GM12878 (cell line): ENCODE measurements at regions not wholly inside any gene's neighbourhood (a gene's known extent, or its start where the extent isn't known, plus 50 kb on each side); places are given as distances from the start of the nearest gene placed in this dataset.

Experiments used
- ATAC-seq: fragments of 200-7000 bp; cut with Tn5 transposase; 3 replicates; pipeline ENCODE4 v1.9.1; 2020; ENCODE audit warnings: mild to moderate bottlenecking, moderate library complexity
- BruUV-seq: library from RNA; stranded (reverse); fragments of 400-500 nt; replicated peaks from 2 replicates; lab custom pipeline; 2021; lab: Mats Ljungman, UMichigan
- CTCF ChIA-PET: fragments of 300-600 bp; sonication (Branson Sonifier 250); formaldehyde crosslinking; extraction: SDS; loops from one replicate; lab custom pipeline; 2021; ENCODE audit warnings: inconsistent platforms; lab: Yijun Ruan, JAX
- POLR2A ChIA-PET: fragments of 350-600 bp; formaldehyde crosslinking; extraction: SDS; loops from one replicate; lab custom pipeline; 2021; ENCODE audit warnings: inconsistent platforms; lab: Charles Lee
- RAD21 ChIA-PET: fragments of 300-600 bp; sonication (Branson Sonifier 250); formaldehyde crosslinking; loops from one replicate; lab custom pipeline; 2023; ENCODE audit warnings: antibody characterized with exemption; ENCODE audit not compliant: unreplicated experiment; lab: Charles Lee
- SMC1A ChIA-PET: fragments of 300-600 bp; sonication (Branson Sonifier 250); formaldehyde crosslinking; loops from one replicate; lab custom pipeline; 2023; ENCODE audit not compliant: unreplicated experiment, uncharacterized antibody; lab: Charles Lee
- DNase-seq: peaks from one replicate; pipeline ENCODE4 v3.0.0-alpha.2; 2011; ENCODE audit warnings: low read depth, low spot score
- FAIRE-seq: peaks from 3 replicates; lab custom pipeline; 2011; peaks lifted over from hg19 to GRCh38; lab: Jason Lieb, UNC
- H2AFZ ChIP-seq: 2 replicates; pipeline ENCODE4 v1.6.0; 2011; ENCODE audit warnings: low read depth, low read length, control low read depth; ENCODE audit not compliant: control insufficient read depth
- H3K27ac ChIP-seq: 2 replicates; pipeline ENCODE4 v1.5.1; 2011; ENCODE audit warnings: control low read depth; ENCODE audit not compliant: control insufficient read depth, insufficient read depth
- H3K27me3 ChIP-seq, 2 experiments: replicated peaks in 1 of 2; 2 replicates each; pipeline versions ENCODE4 v1.6.0 to v1.6.1; 2011; ENCODE audit warnings: low read length in 1 of 2; ENCODE audit not compliant: control insufficient read depth in 2 of 2, insufficient read depth in 2 of 2
- H3K36me3 ChIP-seq, 2 experiments: 2 replicates each; pipeline ENCODE4 v1.5.1; 2011; ENCODE audit warnings: low read length in 1 of 2; ENCODE audit not compliant: control insufficient read depth in 2 of 2, insufficient read depth in 2 of 2
- H3K4me1 ChIP-seq: 2 replicates; pipeline ENCODE4 v1.6.1; 2011; ENCODE audit warnings: mild to moderate bottlenecking, low read length, moderate library complexity, mixed read lengths; ENCODE audit not compliant: control insufficient read depth, insufficient read depth
- H3K4me2 ChIP-seq: 2 replicates; pipeline ENCODE4 v1.6.0; 2011; ENCODE audit warnings: control low read depth; ENCODE audit not compliant: control insufficient read depth, insufficient read depth
- H3K4me3 ChIP-seq: fragments of 200-600 bp; sonication (generic); 2 replicates; pipeline ENCODE4 v1.5.1; 2016
- H3K79me2 ChIP-seq: 2 replicates; pipeline ENCODE4 v1.6.0; 2011; ENCODE audit warnings: low read length; ENCODE audit not compliant: control insufficient read depth, insufficient read depth
- H3K9ac ChIP-seq: 2 replicates; pipeline ENCODE4 v1.8.0; 2011; ENCODE audit warnings: low read length, control low read depth, mixed read lengths; ENCODE audit not compliant: control insufficient read depth, insufficient read depth
- H3K9me3 ChIP-seq: replicated peaks from 3 replicates; pipeline ENCODE4 v1.5.1; 2011; ENCODE audit warnings: mild to moderate bottlenecking, low read length; ENCODE audit not compliant: control insufficient read depth, insufficient read depth
- H4K20me1 ChIP-seq: 2 replicates; pipeline ENCODE4 v1.6.0; 2011; ENCODE audit not compliant: control insufficient read depth, insufficient read depth
- BCL3 ChIP-seq: IDR thresholded peaks from 2 replicates; pipeline ENCODE4 v1.6.1; 2011; ENCODE audit warnings: borderline replicate concordance, low read depth, mild to moderate bottlenecking, moderate library complexity, low read length; ENCODE audit not compliant: insufficient read depth, poor library complexity, severe bottlenecking
- CREB1 ChIP-seq: IDR thresholded peaks from 2 replicates; pipeline ENCODE4 v1.6.1; 2012; ENCODE audit warnings: low read depth, mild to moderate bottlenecking, inconsistent platforms
- CREM ChIP-seq: IDR thresholded peaks from 2 replicates; pipeline ENCODE4 v1.6.1; 2014; ENCODE audit warnings: antibody characterized with exemption, low read depth
- CUX1 ChIP-seq: IDR thresholded peaks from 2 replicates; pipeline ENCODE4 v1.6.1; 2012; ENCODE audit warnings: improper control_type of control experiment, low read depth, low read length; ENCODE audit not compliant: insufficient replicate concordance
- EGR1 ChIP-seq, 2 experiments: IDR thresholded peaks; 1 replicate in 1 of 2; 2 replicates in 1 of 2; pipeline ENCODE4 v1.6.1; 2011 to 2012; ENCODE audit warnings: low read depth in 2 of 2, low read length in 2 of 2, borderline replicate concordance in 1 of 2, mild to moderate bottlenecking in 1 of 2, moderate library complexity in 1 of 2
- GATAD2B ChIP-seq: fragments of 450-650 bp; conservative IDR thresholded peaks from 2 replicates; pipeline ENCODE4 v1.6.1; 2017; ENCODE audit warnings: low read depth, mild to moderate bottlenecking, moderate library complexity
- HSF1 ChIP-seq: fragments of 150-350 bp; IDR thresholded peaks from 2 replicates; pipeline ENCODE4 v1.6.1; 2014; ENCODE audit warnings: mild to moderate bottlenecking, low read depth, low read length
- KDM1A ChIP-seq: fragments of 200-600 bp; sonication (generic); IDR thresholded peaks from 2 replicates; pipeline ENCODE4 v1.6.1; 2016; ENCODE audit warnings: borderline replicate concordance
- POLR2AphosphoS2 ChIP-seq: IDR thresholded peaks from 2 replicates; pipeline ENCODE4 v1.6.1; 2011; ENCODE audit warnings: low read depth, mild to moderate bottlenecking, low read length, improper control_type of control experiment, moderate library complexity
- RBBP5 ChIP-seq: fragments of 200-600 bp; sonication (generic); conservative IDR thresholded peaks from 2 replicates; pipeline ENCODE4 v1.6.1; 2016
- SIX5 ChIP-seq: IDR thresholded peaks from 2 replicates; pipeline ENCODE4 v1.6.1; 2011; ENCODE audit warnings: mild to moderate bottlenecking, low read depth, low read length, moderate library complexity; ENCODE audit not compliant: severe bottlenecking
- YBX1 ChIP-seq: fragments of 450-650 bp; IDR thresholded peaks from 2 replicates; pipeline ENCODE4 v1.6.1; 2016; ENCODE audit warnings: antibody characterized with exemption
- in situ Hi-C: fragments of 300-500 bp; cut with MboI; formaldehyde crosslinking; loops from 9 replicates; pipeline ENCODE4 v1.14.3; 2018; ENCODE audit warnings: mixed read lengths
- intact Hi-C: fragments of 100-400 bp; cut with micrococcal nuclease; formaldehyde crosslinking; loops from one replicate; pipeline ENCODE4 v1.14.2; 2022; ENCODE audit not compliant: unreplicated experiment
- TF ChIP-seq, protein P1 (sequence below): fragments of 450-650 bp; formaldehyde crosslinking; IDR thresholded peaks from 2 replicates; pipeline ENCODE4 v1.4.0; 2020; ENCODE audit warnings: mild to moderate bottlenecking, moderate library complexity

DNA sequence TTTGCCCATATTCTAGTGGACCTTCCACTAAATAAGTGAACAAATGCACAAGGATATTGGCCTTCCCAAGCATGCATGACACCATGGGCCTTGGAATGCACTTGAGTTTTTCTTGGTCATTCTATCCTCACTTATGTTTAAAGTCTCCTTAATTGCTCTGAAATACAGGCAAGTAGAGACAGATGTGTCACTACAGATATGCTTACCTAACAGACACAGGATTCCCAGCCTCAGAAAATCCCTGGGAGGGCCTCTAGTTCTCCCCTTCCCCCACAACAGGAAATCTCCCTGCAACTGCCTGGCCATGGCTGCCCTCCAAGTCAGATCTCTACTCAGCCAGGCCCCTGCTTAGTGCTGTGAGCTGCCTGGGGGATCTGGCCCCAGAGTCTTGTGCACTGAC, 445.2 kb downstream of the IRS1 start:
- ChIA-PET CTCF (interaction anchor here (0.8 kb wide), 1 partner anchor 140 kb away, joined by 3 read pairs; no protein-coding TSS in a partner anchor), POLR2A (no interaction called here), RAD21 (interaction anchor here (1.0 kb wide), 1 partner anchor 15 kb away, joined by 3 read pairs; no protein-coding TSS in a partner anchor), SMC1A (interaction anchor here (1.2 kb wide), 1 partner anchor 13 kb away, joined by 3 read pairs; no protein-coding TSS in a partner anchor)
- no peaks in the 10 kb centered on the region for H3K4me1 ChIP-seq
- FAIRE-seq = no peak
- no peaks in the 10 kb centered on the region for H4K20me1 ChIP-seq
- no peak overlapping the region for H3K4me2 ChIP-seq
- no peak overlapping the region for H3K4me3 ChIP-seq
- no peak overlapping the region for H3K27ac ChIP-seq
- intact Hi-C loops = no loop called here
- H2AFZ ChIP-seq = no peak overlapping the region
- no peaks in the 10 kb centered on the region; a peak in 1 of 4 replicates for H3K27me3 ChIP-seq
- no peaks in the 10 kb centered on the region for H3K9me3 ChIP-seq
- no peak for ATAC-seq
- DNase-seq = no peak
- no peaks in the 10 kb centered on the region for H3K36me3 ChIP-seq
- no peak overlapping the region for H3K9ac ChIP-seq
- no peaks in the 10 kb centered on the region for H3K79me2 ChIP-seq
- no TSS peak for BruUV-seq
- in situ Hi-C loops = no loop called here
- no peak for TF ChIP-seq HSF1
- no peak for TF ChIP-seq EGR1 (IDR thresholded peaks at IDR 0.05; ENCODE audit: borderline replicate concordance in 1 of 2, low read depth in 2 of 2, low read length in 2 of 2)
- no peak for TF ChIP-seq CREM
- TF ChIP-seq KDM1A = no peak
- TF ChIP-seq, protein P1, sequence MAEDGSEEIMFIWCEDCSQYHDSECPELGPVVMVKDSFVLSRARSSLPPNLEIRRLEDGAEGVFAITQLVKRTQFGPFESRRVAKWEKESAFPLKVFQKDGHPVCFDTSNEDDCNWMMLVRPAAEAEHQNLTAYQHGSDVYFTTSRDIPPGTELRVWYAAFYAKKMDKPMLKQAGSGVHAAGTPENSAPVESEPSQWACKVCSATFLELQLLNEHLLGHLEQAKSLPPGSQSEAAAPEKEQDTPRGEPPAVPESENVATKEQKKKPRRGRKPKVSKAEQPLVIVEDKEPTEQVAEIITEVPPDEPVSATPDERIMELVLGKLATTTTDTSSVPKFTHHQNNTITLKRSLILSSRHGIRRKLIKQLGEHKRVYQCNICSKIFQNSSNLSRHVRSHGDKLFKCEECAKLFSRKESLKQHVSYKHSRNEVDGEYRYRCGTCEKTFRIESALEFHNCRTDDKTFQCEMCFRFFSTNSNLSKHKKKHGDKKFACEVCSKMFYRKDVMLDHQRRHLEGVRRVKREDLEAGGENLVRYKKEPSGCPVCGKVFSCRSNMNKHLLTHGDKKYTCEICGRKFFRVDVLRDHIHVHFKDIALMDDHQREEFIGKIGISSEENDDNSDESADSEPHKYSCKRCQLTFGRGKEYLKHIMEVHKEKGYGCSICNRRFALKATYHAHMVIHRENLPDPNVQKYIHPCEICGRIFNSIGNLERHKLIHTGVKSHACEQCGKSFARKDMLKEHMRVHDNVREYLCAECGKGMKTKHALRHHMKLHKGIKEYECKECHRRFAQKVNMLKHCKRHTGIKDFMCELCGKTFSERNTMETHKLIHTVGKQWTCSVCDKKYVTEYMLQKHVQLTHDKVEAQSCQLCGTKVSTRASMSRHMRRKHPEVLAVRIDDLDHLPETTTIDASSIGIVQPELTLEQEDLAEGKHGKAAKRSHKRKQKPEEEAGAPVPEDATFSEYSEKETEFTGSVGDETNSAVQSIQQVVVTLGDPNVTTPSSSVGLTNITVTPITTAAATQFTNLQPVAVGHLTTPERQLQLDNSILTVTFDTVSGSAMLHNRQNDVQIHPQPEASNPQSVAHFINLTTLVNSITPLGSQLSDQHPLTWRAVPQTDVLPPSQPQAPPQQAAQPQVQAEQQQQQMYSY (CRISPR knock-in tag) = no peak
- TF ChIP-seq CUX1 = no peak
- TF ChIP-seq POLR2AphosphoS2 = no peak
- no peak for TF ChIP-seq CREB1
- TF ChIP-seq YBX1 = no peak
- no peak for TF ChIP-seq SIX5
- TF ChIP-seq GATAD2B = no peak
- no peak for TF ChIP-seq RBBP5
- TF ChIP-seq BCL3 = no peak
